Right hindlimb (tissue), 1 donor: ENCODE measurements at regions not wholly inside any gene's neighbourhood (a gene's known extent, or its start where the extent isn't known, plus 50 kb on each side); places are given as distances from the start of the nearest gene placed in this dataset.

ENCODE experiments used
- DNase-seq: peaks from one replicate; pipeline ENCODE4 v3.0.0-alpha.2; 2018

GRCh38 chrX:128250621-128251020 is 198.4 kb upstream of the ACTRT1 start:
- DNase-seq = no peak

GRCh38 chrX:128216364-128216763 is 164.2 kb upstream of the ACTRT1 start:
- no peak for DNase-seq

- no peak for DNase-seq
These were observed 113.7 kb upstream of the ACTRT1 start for GRCh38 chrX:128165884-128166408.

GRCh38 chrX:128156204-128156603 is 104.0 kb upstream of the ACTRT1 start:
- no peak for DNase-seq

- DNase-seq = no peak
These were observed 90.5 kb upstream of the ACTRT1 start for GRCh38 chrX:128142745-128143144.

- no peak for DNase-seq
These were observed 54.4 kb upstream of the ACTRT1 start for GRCh38 chrX:128106630-128107029.

- DNase-seq = no peak
These were observed 53.5 kb upstream of the ACTRT1 start for GRCh38 chrX:128105659-128106058.
